WTC11 (cell line): ENCODE measurements at regions not wholly inside any gene's neighbourhood (a gene's known extent, or its start where the extent isn't known, plus 50 kb on each side); places are given as distances from the start of the nearest gene placed in this dataset.

Experiments used
- ATAC-seq: fragments of 200-7000 bp; cut with Tn5 transposase; 2 replicates; pipeline ENCODE4 v1.10.0; 2021; ENCODE audit warnings: mild to moderate bottlenecking, moderate library complexity
- CTCF ChIA-PET: fragments of 300-600 bp; sonication (Branson Sonifier 250); formaldehyde crosslinking; loops from one replicate; lab custom pipeline; 2021; ENCODE audit warnings: antibody characterized with exemption; lab: Charles Lee
- POLR2A ChIA-PET: fragments of 350-600 bp; sonication (Branson Sonifier 250); formaldehyde crosslinking; loops from one replicate; lab custom pipeline; 2021; ENCODE audit warnings: antibody characterized with exemption; lab: Charles Lee
- DNase-seq: peaks from one replicate; pipeline ENCODE4 v3.0.0; 2021; ENCODE audit warnings: low spot score
- H3K27ac Mint-ChIP-seq: 2 replicates; pipeline ENCODE4 v1.8.0; 2021; ENCODE audit warnings: mixed read lengths
- H3K27me3 Mint-ChIP-seq: 2 replicates; pipeline ENCODE4 v1.8.0; 2021; ENCODE audit warnings: low read depth, mild to moderate bottlenecking, moderate library complexity, mixed read lengths
- H3K36me3 Mint-ChIP-seq: 2 replicates; pipeline ENCODE4 v1.8.0; 2021; ENCODE audit warnings: mixed read lengths
- H3K4me1 Mint-ChIP-seq: 2 replicates; pipeline ENCODE4 v1.8.0; 2022; ENCODE audit warnings: mixed read lengths
- H3K4me3 Mint-ChIP-seq: 2 replicates; pipeline ENCODE4 v1.8.0; 2021; ENCODE audit warnings: mild to moderate bottlenecking, moderate library complexity, mixed read lengths
- H3K9me3 Mint-ChIP-seq: 2 replicates; pipeline ENCODE4 v1.8.0; 2021; ENCODE audit warnings: mixed read lengths
- ATF1 ChIP-seq: sonication (generic); formaldehyde crosslinking; IDR thresholded peaks from 2 replicates; pipeline ENCODE4 v1.8.1; 2023; ENCODE audit warnings: mild to moderate bottlenecking, moderate library complexity, missing genetic modification reagents
- ESRRA ChIP-seq: sonication (generic); formaldehyde crosslinking; IDR thresholded peaks from 2 replicates; pipeline ENCODE4 v1.8.1; 2022; ENCODE audit warnings: mild to moderate bottlenecking, missing genetic modification reagents, borderline replicate concordance
- FOXJ3 ChIP-seq: sonication (generic); formaldehyde crosslinking; IDR thresholded peaks from 2 replicates; pipeline ENCODE4 v1.9.0; 2021; ENCODE audit warnings: missing genetic modification reagents, mild to moderate bottlenecking, borderline replicate concordance
- FOXP1 ChIP-seq: sonication (generic); formaldehyde crosslinking; IDR thresholded peaks from 2 replicates; pipeline ENCODE4 v1.8.0; 2022; ENCODE audit warnings: missing genetic modification reagents, mild to moderate bottlenecking, moderate library complexity, borderline replicate concordance
- IRF2 ChIP-seq: sonication (generic); formaldehyde crosslinking; IDR thresholded peaks from 2 replicates; pipeline ENCODE4 v1.8.0; 2022; ENCODE audit warnings: low read depth, missing genetic modification reagents, borderline replicate concordance
- JAZF1 ChIP-seq: fragments of 250-450 bp; sonication (Bioruptor Pico); IDR thresholded peaks from 2 replicates; pipeline ENCODE4 v1.9.0; 2021; ENCODE audit warnings: moderate library complexity, mild to moderate bottlenecking, inconsistent platforms
- MYBL2 ChIP-seq: sonication (generic); formaldehyde crosslinking; IDR thresholded peaks from 2 replicates; pipeline ENCODE4 v1.8.1; 2023; ENCODE audit warnings: mild to moderate bottlenecking, moderate library complexity, missing genetic modification reagents
- NFE2L1 ChIP-seq: sonication (generic); formaldehyde crosslinking; IDR thresholded peaks from 2 replicates; pipeline ENCODE4 v1.8.1; 2023; ENCODE audit warnings: missing genetic modification reagents
- TCF7 ChIP-seq: sonication (generic); formaldehyde crosslinking; IDR thresholded peaks from 2 replicates; pipeline ENCODE4 v1.8.0; 2022; ENCODE audit warnings: mild to moderate bottlenecking, low read depth, missing genetic modification reagents, moderate library complexity
- ZBTB21 ChIP-seq: sonication (generic); formaldehyde crosslinking; IDR thresholded peaks from 2 replicates; pipeline ENCODE4 v1.8.1; 2023; ENCODE audit warnings: mild to moderate bottlenecking, missing genetic modification reagents, borderline replicate concordance
- ZNF671 ChIP-seq: fragments of 250-450 bp; sonication (Bioruptor Pico); IDR thresholded peaks from 2 replicates; pipeline ENCODE4 v1.8.0; 2021; ENCODE audit warnings: mild to moderate bottlenecking
- TF ChIP-seq, protein P1 (sequence below): fragments of 250-450 bp; sonication (Bioruptor Pico); IDR thresholded peaks from 2 replicates; pipeline ENCODE4 v1.9.0; 2021; ENCODE audit warnings: mild to moderate bottlenecking
- TF ChIP-seq, protein P2 (sequence below): fragments of 250-450 bp; sonication (Bioruptor Pico); conservative IDR thresholded peaks from 2 replicates; pipeline ENCODE4 v1.9.0; 2021; ENCODE audit warnings: mild to moderate bottlenecking
- TF ChIP-seq, protein P3 (sequence below): fragments of 250-450 bp; sonication (Bioruptor Pico); IDR thresholded peaks from 2 replicates; pipeline ENCODE4 v1.9.0; 2021; ENCODE audit warnings: mild to moderate bottlenecking
- TF ChIP-seq, protein P4 (sequence below): sonication (generic); formaldehyde crosslinking; IDR thresholded peaks from 2 replicates; pipeline ENCODE4 v1.8.1; 2023; ENCODE audit warnings: mild to moderate bottlenecking, missing genetic modification reagents, borderline replicate concordance

DNA sequence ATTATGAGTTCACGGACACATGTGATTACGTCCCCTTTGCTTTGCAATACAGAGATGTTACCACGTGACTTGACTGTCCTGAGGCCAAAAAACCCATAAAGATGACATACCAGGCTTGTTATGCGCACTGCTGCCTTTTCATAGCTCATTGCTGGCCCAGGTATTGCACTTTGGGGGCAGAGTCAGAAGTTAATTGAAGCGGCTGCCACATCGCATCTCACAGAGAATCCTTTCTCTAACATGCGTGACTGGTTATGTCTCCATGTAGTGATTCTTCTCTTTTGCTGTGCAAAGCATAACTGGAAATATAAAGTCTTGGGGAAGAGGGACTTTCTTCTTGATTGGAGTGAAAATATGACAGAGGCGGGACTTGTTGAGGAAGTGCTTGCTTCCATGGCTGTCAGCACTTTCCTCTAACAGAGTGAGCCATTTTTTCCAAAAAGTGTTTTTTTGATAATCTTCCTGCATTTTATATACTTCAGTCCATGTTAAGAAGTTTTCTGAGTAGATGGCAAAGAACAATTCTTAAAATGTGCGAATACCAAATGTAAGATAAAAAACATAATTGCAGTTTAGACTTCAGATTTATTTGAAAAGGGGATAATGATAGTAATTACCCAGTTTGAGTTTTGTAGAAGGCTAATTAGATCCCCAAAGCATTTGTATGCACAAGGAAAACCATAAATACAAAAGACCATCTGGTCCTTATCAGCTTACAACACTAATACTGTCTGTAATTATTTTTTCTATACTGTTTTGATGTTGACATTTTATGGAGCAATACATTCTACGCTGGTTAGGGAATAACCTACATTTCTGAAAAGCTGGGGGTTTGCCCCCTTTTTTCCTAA, 324.6 kb upstream of the MTNR1B start (continued):
- TF ChIP-seq FOXJ3 (CRISPR knock-in tag) (no peak), JAZF1 (CRISPR knock-in tag) (no peak)
- TF ChIP-seq, protein P1, sequence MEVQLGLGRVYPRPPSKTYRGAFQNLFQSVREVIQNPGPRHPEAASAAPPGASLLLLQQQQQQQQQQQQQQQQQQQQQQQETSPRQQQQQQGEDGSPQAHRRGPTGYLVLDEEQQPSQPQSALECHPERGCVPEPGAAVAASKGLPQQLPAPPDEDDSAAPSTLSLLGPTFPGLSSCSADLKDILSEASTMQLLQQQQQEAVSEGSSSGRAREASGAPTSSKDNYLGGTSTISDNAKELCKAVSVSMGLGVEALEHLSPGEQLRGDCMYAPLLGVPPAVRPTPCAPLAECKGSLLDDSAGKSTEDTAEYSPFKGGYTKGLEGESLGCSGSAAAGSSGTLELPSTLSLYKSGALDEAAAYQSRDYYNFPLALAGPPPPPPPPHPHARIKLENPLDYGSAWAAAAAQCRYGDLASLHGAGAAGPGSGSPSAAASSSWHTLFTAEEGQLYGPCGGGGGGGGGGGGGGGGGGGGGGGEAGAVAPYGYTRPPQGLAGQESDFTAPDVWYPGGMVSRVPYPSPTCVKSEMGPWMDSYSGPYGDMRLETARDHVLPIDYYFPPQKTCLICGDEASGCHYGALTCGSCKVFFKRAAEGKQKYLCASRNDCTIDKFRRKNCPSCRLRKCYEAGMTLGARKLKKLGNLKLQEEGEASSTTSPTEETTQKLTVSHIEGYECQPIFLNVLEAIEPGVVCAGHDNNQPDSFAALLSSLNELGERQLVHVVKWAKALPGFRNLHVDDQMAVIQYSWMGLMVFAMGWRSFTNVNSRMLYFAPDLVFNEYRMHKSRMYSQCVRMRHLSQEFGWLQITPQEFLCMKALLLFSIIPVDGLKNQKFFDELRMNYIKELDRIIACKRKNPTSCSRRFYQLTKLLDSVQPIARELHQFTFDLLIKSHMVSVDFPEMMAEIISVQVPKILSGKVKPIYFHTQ (CRISPR knock-in tag), result no peak

DNA sequence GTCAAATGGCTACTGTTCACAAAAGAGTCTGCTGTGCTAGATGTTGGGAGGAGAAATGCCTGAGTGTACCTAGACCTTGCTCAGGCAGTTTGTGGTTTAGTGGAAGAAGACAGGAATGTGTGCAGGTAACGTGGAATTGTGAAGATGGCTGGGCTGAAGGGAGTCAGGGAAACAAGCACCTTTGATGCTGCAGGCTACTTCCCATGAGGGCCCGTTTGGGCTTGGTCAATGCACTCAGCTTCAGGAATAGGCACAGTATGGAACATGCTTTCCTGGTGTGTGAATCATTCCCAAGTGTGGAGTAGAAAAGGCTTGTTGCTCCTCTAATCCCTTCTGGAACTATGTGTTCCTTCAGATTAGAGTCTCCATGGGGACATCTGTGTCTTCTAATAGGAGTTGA, 318.3 kb upstream of the MTNR1B start:
- POLR2A ChIA-PET, result no interaction called here
- Mint-ChIP-seq H3K27me3 (no peaks in the 10 kb centered on the region), H3K9me3 (no peaks in the 10 kb centered on the region), H3K4me1 (no peaks in the 10 kb centered on the region), H3K27ac (no peak overlapping the region), H3K4me3 (no peak overlapping the region), H3K36me3 (no peaks in the 10 kb centered on the region)
- TF ChIP-seq TCF7 (no peak), ESRRA (CRISPR knock-in tag) (no peak), ATF1 (CRISPR knock-in tag) (no peak), IRF2 (CRISPR knock-in tag) (no peak), ZNF671 (no peak)
- TF ChIP-seq, protein P2, sequence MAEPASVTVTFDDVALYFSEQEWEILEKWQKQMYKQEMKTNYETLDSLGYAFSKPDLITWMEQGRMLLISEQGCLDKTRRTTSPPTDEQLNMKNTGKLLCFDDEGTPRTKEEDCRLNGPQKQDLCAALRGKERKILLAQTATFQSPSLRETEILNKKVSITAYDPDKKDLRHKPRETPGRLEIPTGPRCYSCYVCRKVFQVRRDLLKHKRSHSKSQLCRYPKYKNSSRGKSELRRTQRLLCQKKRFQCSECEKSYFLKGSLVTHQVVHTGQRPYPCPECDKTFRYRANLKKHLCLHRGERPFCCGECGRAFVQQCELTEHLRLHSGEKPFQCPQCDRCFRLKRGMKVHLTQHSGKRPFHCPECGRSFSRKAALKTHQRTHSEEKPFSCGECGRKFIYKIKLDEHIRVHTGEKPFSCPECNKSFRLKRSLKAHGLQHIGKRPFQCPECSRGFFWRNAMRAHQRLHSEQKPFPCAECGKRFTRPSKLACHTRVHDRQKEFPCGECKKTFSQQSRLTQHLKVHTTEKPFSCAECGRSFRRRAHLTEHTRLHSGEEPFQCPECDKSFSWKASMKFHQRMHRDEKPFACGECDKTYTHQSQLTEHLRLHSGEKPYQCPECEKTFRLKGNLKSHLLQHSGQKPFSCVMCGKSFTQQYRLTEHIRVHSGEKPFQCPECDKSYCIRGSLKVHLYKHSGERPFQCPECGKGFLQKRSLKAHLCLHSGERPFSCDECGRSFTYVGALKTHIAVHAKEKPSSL (CRISPR knock-in tag), result no peak
- TF ChIP-seq, protein P3, sequence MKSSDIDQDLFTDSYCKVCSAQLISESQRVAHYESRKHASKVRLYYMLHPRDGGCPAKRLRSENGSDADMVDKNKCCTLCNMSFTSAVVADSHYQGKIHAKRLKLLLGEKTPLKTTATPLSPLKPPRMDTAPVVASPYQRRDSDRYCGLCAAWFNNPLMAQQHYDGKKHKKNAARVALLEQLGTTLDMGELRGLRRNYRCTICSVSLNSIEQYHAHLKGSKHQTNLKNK (CRISPR knock-in tag), result no peak
- DNase-seq (no peak), ATAC-seq (no peak)
- CTCF ChIA-PET, result no interaction called here

DNA sequence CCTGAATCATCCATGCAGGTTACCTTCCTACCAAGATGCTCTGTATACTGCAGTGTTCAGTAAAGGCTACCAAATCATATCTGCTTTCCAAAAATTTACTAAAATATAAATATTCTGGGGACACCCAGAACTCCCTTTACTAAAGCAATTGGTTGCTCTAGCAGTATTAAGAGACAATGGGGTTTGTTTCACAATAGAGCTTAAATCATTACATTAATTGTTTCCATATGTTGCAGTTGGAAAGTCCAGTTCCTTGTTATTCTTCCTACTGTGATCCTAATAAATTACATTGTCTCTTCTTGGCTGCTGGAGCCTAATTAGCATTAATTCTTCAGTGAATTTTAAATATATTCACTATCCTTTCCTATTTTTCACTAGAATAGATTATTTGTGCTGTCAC, 316.0 kb upstream of the MTNR1B start:
- Mint-ChIP-seq H3K9me3 (no peaks in the 10 kb centered on the region), H3K4me1 (no peaks in the 10 kb centered on the region), H3K27me3 (no peaks in the 10 kb centered on the region), H3K4me3 (no peak overlapping the region), H3K27ac (no peak overlapping the region), H3K36me3 (no peaks in the 10 kb centered on the region)
- POLR2A ChIA-PET, result no interaction called here
- no peak for ATAC-seq
- DNase-seq, result no peak
- TF ChIP-seq, protein P1 (CRISPR knock-in tag), result no peak
- no peak for TF ChIP-seq MYBL2 (CRISPR knock-in tag)
- no peak for TF ChIP-seq ZBTB21
- no peak for TF ChIP-seq FOXP1
- TF ChIP-seq, protein P4, sequence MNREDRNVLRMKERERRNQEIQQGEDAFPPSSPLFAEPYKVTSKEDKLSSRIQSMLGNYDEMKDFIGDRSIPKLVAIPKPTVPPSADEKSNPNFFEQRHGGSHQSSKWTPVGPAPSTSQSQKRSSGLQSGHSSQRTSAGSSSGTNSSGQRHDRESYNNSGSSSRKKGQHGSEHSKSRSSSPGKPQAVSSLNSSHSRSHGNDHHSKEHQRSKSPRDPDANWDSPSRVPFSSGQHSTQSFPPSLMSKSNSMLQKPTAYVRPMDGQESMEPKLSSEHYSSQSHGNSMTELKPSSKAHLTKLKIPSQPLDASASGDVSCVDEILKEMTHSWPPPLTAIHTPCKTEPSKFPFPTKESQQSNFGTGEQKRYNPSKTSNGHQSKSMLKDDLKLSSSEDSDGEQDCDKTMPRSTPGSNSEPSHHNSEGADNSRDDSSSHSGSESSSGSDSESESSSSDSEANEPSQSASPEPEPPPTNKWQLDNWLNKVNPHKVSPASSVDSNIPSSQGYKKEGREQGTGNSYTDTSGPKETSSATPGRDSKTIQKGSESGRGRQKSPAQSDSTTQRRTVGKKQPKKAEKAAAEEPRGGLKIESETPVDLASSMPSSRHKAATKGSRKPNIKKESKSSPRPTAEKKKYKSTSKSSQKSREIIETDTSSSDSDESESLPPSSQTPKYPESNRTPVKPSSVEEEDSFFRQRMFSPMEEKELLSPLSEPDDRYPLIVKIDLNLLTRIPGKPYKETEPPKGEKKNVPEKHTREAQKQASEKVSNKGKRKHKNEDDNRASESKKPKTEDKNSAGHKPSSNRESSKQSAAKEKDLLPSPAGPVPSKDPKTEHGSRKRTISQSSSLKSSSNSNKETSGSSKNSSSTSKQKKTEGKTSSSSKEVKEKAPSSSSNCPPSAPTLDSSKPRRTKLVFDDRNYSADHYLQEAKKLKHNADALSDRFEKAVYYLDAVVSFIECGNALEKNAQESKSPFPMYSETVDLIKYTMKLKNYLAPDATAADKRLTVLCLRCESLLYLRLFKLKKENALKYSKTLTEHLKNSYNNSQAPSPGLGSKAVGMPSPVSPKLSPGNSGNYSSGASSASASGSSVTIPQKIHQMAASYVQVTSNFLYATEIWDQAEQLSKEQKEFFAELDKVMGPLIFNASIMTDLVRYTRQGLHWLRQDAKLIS (CRISPR knock-in tag), result no peak
- TF ChIP-seq NFE2L1 (CRISPR knock-in tag), result no peak
- TF ChIP-seq, all 79 proteins: peak for 0
- CTCF ChIA-PET, result no interaction called here
